H9 (cell line): ENCODE measurements at regions not wholly inside any gene's neighbourhood (a gene's known extent, or its start where the extent isn't known, plus 50 kb on each side); places are given as distances from the start of the nearest gene placed in this dataset.

ENCODE experiments used
- DNase-seq: peaks from one replicate; pipeline ENCODE4 v3.0.0-alpha.2; 2017
- H2AFZ ChIP-seq: one replicate; pipeline ENCODE4 v1.6.1; 2013; ENCODE audit warnings: mild to moderate bottlenecking, low read length, control low read depth, moderate library complexity
- H2AK5ac ChIP-seq: 2 replicates; pipeline ENCODE4 v1.6.1; 2013; ENCODE audit warnings: low read length, control low read depth, mixed read lengths; ENCODE audit not compliant: insufficient read length
- H2BK120ac ChIP-seq: one replicate; pipeline ENCODE4 v1.6.1; 2013; ENCODE audit warnings: low read depth, mild to moderate bottlenecking, low read length, control low read depth, inconsistent platforms; ENCODE audit not compliant: poor library complexity, severe bottlenecking
- H2BK12ac ChIP-seq: 2 replicates; pipeline ENCODE4 v1.6.1; 2013; ENCODE audit warnings: low read length, control low read depth, mixed read lengths, low read depth; ENCODE audit not compliant: insufficient read length
- H2BK15ac ChIP-seq: 2 replicates; pipeline ENCODE4 v1.6.1; 2013; ENCODE audit warnings: low read depth, low read length, control low read depth
- H2BK20ac ChIP-seq: one replicate; pipeline ENCODE4 v1.6.1; 2013; ENCODE audit warnings: low read depth, mild to moderate bottlenecking, low read length, control low read depth, inconsistent platforms; ENCODE audit not compliant: poor library complexity, severe bottlenecking
- H2BK5ac ChIP-seq: 2 replicates; pipeline ENCODE4 v1.6.1; 2013; ENCODE audit warnings: low read length, control low read depth, mixed read lengths; ENCODE audit not compliant: insufficient read length
- H3K14ac ChIP-seq: 2 replicates; pipeline ENCODE4 v1.6.1; 2013; ENCODE audit warnings: low read length, control low read depth; ENCODE audit not compliant: insufficient read depth
- H3K18ac ChIP-seq: 2 replicates; pipeline ENCODE4 v1.6.1; 2013; ENCODE audit warnings: low read depth, mild to moderate bottlenecking, mixed read lengths, low read length, control low read depth; ENCODE audit not compliant: insufficient read length
- H3K23ac ChIP-seq: 2 replicates; pipeline ENCODE4 v1.6.1; 2013; ENCODE audit warnings: low read length, control low read depth, mixed read lengths, low read depth; ENCODE audit not compliant: insufficient read length
- H3K23me2 ChIP-seq: 2 replicates; pipeline ENCODE4 v1.6.1; 2013; ENCODE audit warnings: low read depth, mild to moderate bottlenecking, mixed read lengths, low read length, control low read depth; ENCODE audit not compliant: insufficient read length, poor library complexity, severe bottlenecking
- H3K27ac ChIP-seq: 2 replicates; pipeline ENCODE4 v1.5.1; 2013; ENCODE audit warnings: low read length, control low read depth, mixed read lengths, low read depth; ENCODE audit not compliant: insufficient read length
- H3K27me3 ChIP-seq: 2 replicates; pipeline ENCODE4 v1.6.1; 2013; ENCODE audit warnings: low read length, control low read depth, inconsistent platforms; ENCODE audit not compliant: insufficient read depth
- H3K4ac ChIP-seq: 2 replicates; pipeline ENCODE4 v1.6.1; 2013; ENCODE audit warnings: low read depth, mild to moderate bottlenecking, control low read depth, inconsistent platforms, low read length, moderate library complexity
- H3K4me1 ChIP-seq: 2 replicates; pipeline ENCODE4 v1.6.1; 2013; ENCODE audit warnings: low read length, control low read depth, inconsistent platforms; ENCODE audit not compliant: insufficient read depth
- H3K4me2 ChIP-seq: 2 replicates; pipeline ENCODE4 v1.6.1; 2013; ENCODE audit warnings: low read length, control low read depth, mixed read lengths; ENCODE audit not compliant: insufficient read length, insufficient read depth
- H3K56ac ChIP-seq: 2 replicates; pipeline ENCODE4 v1.6.1; 2013; ENCODE audit warnings: low read depth, mild to moderate bottlenecking, mixed read lengths, low read length, control low read depth; ENCODE audit not compliant: insufficient read length
- H3K79me1 ChIP-seq: 2 replicates; pipeline ENCODE4 v1.6.1; 2013; ENCODE audit warnings: low read depth, mild to moderate bottlenecking, moderate library complexity, low read length, control low read depth, inconsistent platforms; ENCODE audit not compliant: insufficient read depth, poor library complexity, severe bottlenecking
- H3K79me2 ChIP-seq: 2 replicates; pipeline ENCODE4 v1.6.1; 2013; ENCODE audit warnings: low read length, control low read depth, inconsistent platforms; ENCODE audit not compliant: insufficient read depth
- H3K9ac ChIP-seq: 2 replicates; pipeline ENCODE4 v1.6.1; 2013; ENCODE audit warnings: low read length, control low read depth, mixed read lengths; ENCODE audit not compliant: insufficient read length; ENCODE audit errors: extremely low read depth
- H3K9me3 ChIP-seq: one replicate; pipeline ENCODE4 v1.6.1; 2013; ENCODE audit warnings: low read depth, low read length, inconsistent platforms; ENCODE audit not compliant: control insufficient read depth
- H3T11ph ChIP-seq: one replicate; pipeline ENCODE4 v1.6.1; 2013; ENCODE audit warnings: mild to moderate bottlenecking, low read length, control low read depth, inconsistent platforms
- H4K20me1 ChIP-seq: one replicate; pipeline ENCODE4 v1.6.1; 2013; ENCODE audit not compliant: control insufficient read depth, insufficient read length, insufficient read depth
- H4K5ac ChIP-seq: 2 replicates; pipeline ENCODE4 v1.6.1; 2013; ENCODE audit warnings: low read depth, mild to moderate bottlenecking, mixed read lengths, low read length, control low read depth; ENCODE audit not compliant: insufficient read length
- H4K8ac ChIP-seq: replicated peaks from 2 replicates; pipeline ENCODE4 v1.6.1; 2013; ENCODE audit warnings: low read length, control low read depth, mixed read lengths, low read depth; ENCODE audit not compliant: insufficient read length
- H4K91ac ChIP-seq: 2 replicates; pipeline ENCODE4 v1.6.1; 2013; ENCODE audit warnings: low read depth, mild to moderate bottlenecking, moderate library complexity, mixed read lengths, low read length, control low read depth; ENCODE audit not compliant: insufficient read length
- H3K27ac Mint-ChIP-seq, 3 experiments: 2 replicates in 2 of 3; 3 replicates in 1 of 3; pipeline ENCODE4 v1.8.0; 2020 to 2021; ENCODE audit warnings: mixed read lengths in 3 of 3, mild to moderate bottlenecking in 1 of 3, moderate library complexity in 1 of 3
- H3K27me3 Mint-ChIP-seq: 2 replicates; pipeline ENCODE4 v1.8.0; 2021; ENCODE audit warnings: low read depth, mild to moderate bottlenecking, moderate library complexity, mixed read lengths
- H3K36me3 Mint-ChIP-seq, 3 experiments: 2 replicates in 2 of 3; 3 replicates in 1 of 3; pipeline ENCODE4 v1.8.0; 2020 to 2021; ENCODE audit warnings: low read depth in 3 of 3, mixed read lengths in 3 of 3; ENCODE audit not compliant: insufficient read depth in 1 of 3
- H3K4me1 Mint-ChIP-seq, 2 experiments: 2 replicates each; pipeline ENCODE4 v1.8.0; 2020; ENCODE audit warnings: mixed read lengths in 2 of 2
- H3K4me3 Mint-ChIP-seq, 2 experiments: 2 replicates in 1 of 2; 3 replicates in 1 of 2; pipeline ENCODE4 v1.8.0; 2020 to 2021; ENCODE audit warnings: mild to moderate bottlenecking in 2 of 2, mixed read lengths in 2 of 2, moderate library complexity in 1 of 2
- H3K9me3 Mint-ChIP-seq, 2 experiments: 2 replicates in 1 of 2; 3 replicates in 1 of 2; pipeline ENCODE4 v1.8.0; 2020; ENCODE audit warnings: mild to moderate bottlenecking in 2 of 2, mixed read lengths in 2 of 2, moderate library complexity in 1 of 2
- CTCF ChIP-seq: fragments of 200-600 bp; sonication (generic); conservative IDR thresholded peaks from 3 replicates; pipeline ENCODE4 v1.8.0; 2021; ENCODE audit warnings: antibody characterized with exemption, mild to moderate bottlenecking
- WGBS: extraction: QIAGEN DNeasy Blood & Tissue Kit; methylation state at CpG from one replicate; pipeline ENCODE4 v1.1.7; 2013; ENCODE audit warnings: missing lambda C conversion rate, low lambda C conversion rate, mixed read lengths; ENCODE audit not compliant: insufficient read length; ENCODE audit errors: extremely low coverage; 5-methylcytosine and 5-hydroxymethylcytosine counted together

GRCh38 chr18:1048032-1048431 is 143.4 kb downstream of the ADCYAP1 start:
- Histone ChIP-seq H3K14ac (no peak overlapping the region), H3K18ac (no peak overlapping the region), H4K91ac (no peak overlapping the region), H3K4me2 (no peak overlapping the region), H3K79me1 (no peaks in the 10 kb centered on the region), H4K5ac (no peak overlapping the region), H3K4me1 (peaks cover 9% of the 10 kb centered on the region; the same call in 1 of the 2 replicates), H3K23me2 (no peaks in the 10 kb centered on the region), H3T11ph (no peak overlapping the region), H2BK12ac (no peak overlapping the region), H3K27me3 (no peaks in the 10 kb centered on the region), H2AK5ac (no peak overlapping the region), H4K8ac (no peak overlapping the region), H3K9ac (no peak overlapping the region), H3K27ac (no peak overlapping the region), H4K20me1 (no peaks in the 10 kb centered on the region), H3K56ac (no peak overlapping the region), H2BK15ac (no peak overlapping the region), H3K23ac (no peak overlapping the region), H2BK120ac (no peak overlapping the region), H2BK20ac (no peak overlapping the region), H3K9me3 (no peaks in the 10 kb centered on the region), H3K79me2 (no peaks in the 10 kb centered on the region), H2AFZ (no peak overlapping the region), H2BK5ac (no peak overlapping the region), H3K4ac (no peak overlapping the region)
- peaks cover 10 to 12% of the 10 kb centered on the region in 2 experiments for H3K9me3 Mint-ChIP-seq
- no peaks in the 10 kb centered on the region for H3K27me3 Mint-ChIP-seq
- H3K4me3 Mint-ChIP-seq: no peak overlapping the region
- H3K36me3 Mint-ChIP-seq: peaks cover 2 to 15% (median 10%) of the 10 kb centered on the region in 3 experiments; a peak in 5 of 7 replicates
- WGBS: no CpG with 5 or more reads among the region's 4 CpGs
- H3K4me1 Mint-ChIP-seq: peaks cover 30 to 39% of the 10 kb centered on the region in 2 experiments
- TF ChIP-seq CTCF: no peak
- no peak for DNase-seq
- H3K27ac Mint-ChIP-seq: no peak overlapping the region; a peak in 1 of 7 replicates
